Transverse colon (tissue), 4 donors: ENCODE measurements at regions not wholly inside any gene's neighbourhood (a gene's known extent, or its start where the extent isn't known, plus 50 kb on each side); places are given as distances from the start of the nearest gene placed in this dataset.

Source experiments
- CTCF ChIP-seq, 5 experiments: fragments of 200-600 bp in 3 of 5; fragments of 450-650 bp in 2 of 5; sonication (generic) in 3 of 5; IDR thresholded peaks; 1 replicate in 2 of 5; 2 replicates in 3 of 5; pipeline ENCODE4 v1.5.1; 2016 to 2017; ENCODE audit warnings: antibody characterized with exemption in 5 of 5, inconsistent platforms in 3 of 5, mild to moderate bottlenecking in 2 of 5, moderate library complexity in 1 of 5
- EP300 ChIP-seq: sonication (generic); formaldehyde crosslinking; IDR thresholded peaks from one replicate; pipeline ENCODE4 v1.6.1; 2017; ENCODE audit warnings: antibody characterized with exemption, low read depth
- POLR2A ChIP-seq: fragments of 450-650 bp; IDR thresholded peaks from one replicate; pipeline ENCODE4 v1.6.1; 2016; ENCODE audit warnings: antibody characterized with exemption, mild to moderate bottlenecking, moderate library complexity
- POLR2AphosphoS5 ChIP-seq, 3 donors: sonication (generic); formaldehyde crosslinking; IDR thresholded peaks; one replicate each; pipeline ENCODE4 v1.6.1; 2016; ENCODE audit warnings: antibody characterized with exemption in 3 of 3

- TF ChIP-seq EP300 (no peak), POLR2AphosphoS5 (IDR thresholded peaks at IDR 0.05) (no peak), POLR2A (no peak), CTCF (IDR thresholded peaks at IDR 0.05) (no peak)
Measured at GRCh38 chr6:142548566-142548965, 246.8 kb downstream of the ADGRG6 start.
